Natural killer cell treated with Interleukin-12 subunit alpha and Interleukin-12 subunit beta and Interleukin-15 and Interleukin-18, amount 100 ng/mL, for 72 hours (primary cell): ENCODE measurements at regions not wholly inside any gene's neighbourhood (a gene's known extent, or its start where the extent isn't known, plus 50 kb on each side); places are given as distances from the start of the nearest gene placed in this dataset.
"Not testable (repeated sequence)": the region's sequence is repeated elsewhere in the genome, so short reads cannot be mapped to it uniquely, and the experiment has no call there.

Experiments
- ATAC-seq, 2 donors: fragments of 150-1000 bp; cut with Tn5 transposase in 1 of 2; sonication (Bioruptor Pico), chemical (Tn5 transposase) in 1 of 2; 2 replicates each; pipeline ENCODE4 v1.10.0; 2021
- DNase-seq: peaks from one replicate; pipeline ENCODE4 v3.0.0; 2022; ENCODE audit warnings: low spot score
- H3K27ac Mint-ChIP-seq, 2 donors: 1 replicate in 1 of 2; 2 replicates in 1 of 2; pipeline ENCODE4 v1.8.0; 2022; ENCODE audit warnings: mixed read lengths in 2 of 2, mild to moderate bottlenecking in 1 of 2, moderate library complexity in 1 of 2
- H3K27me3 Mint-ChIP-seq, 2 donors: 1 replicate in 1 of 2; 2 replicates in 1 of 2; pipeline ENCODE4 v1.8.0; 2022; ENCODE audit warnings: mixed read lengths in 2 of 2
- H3K36me3 Mint-ChIP-seq: one replicate; pipeline ENCODE4 v1.8.0; 2022; ENCODE audit warnings: mixed read lengths
- H3K4me1 Mint-ChIP-seq, 2 donors: 1 replicate in 1 of 2; 2 replicates in 1 of 2; pipeline ENCODE4 v1.8.0; 2022; ENCODE audit warnings: low read depth in 2 of 2, mixed read lengths in 2 of 2, mild to moderate bottlenecking in 1 of 2
- H3K4me3 Mint-ChIP-seq: one replicate; pipeline ENCODE4 v1.8.0; 2022; ENCODE audit warnings: mixed read lengths
- H3K9me3 Mint-ChIP-seq: 2 replicates; pipeline ENCODE4 v1.8.0; 2022; ENCODE audit warnings: mixed read lengths

DNA sequence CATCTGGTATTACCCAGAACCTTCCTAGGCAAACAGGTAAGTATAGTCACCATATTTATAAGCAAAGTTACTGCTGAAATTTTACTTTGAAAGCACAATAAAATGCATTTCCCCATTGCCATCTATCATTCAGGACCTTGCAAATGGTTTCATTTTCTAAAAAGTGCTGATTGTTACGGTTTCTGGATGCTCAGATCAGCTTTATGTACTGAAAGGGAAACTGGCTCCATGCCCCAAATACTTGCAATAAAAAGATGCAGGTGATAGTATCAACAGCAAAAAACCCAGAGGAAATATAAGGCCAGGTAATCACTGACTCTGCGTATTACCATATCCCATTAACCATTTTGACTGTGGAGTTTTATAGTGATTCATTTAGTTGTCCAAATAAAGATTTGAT lies 1150.7 kb upstream of the CRIM1 start:
- Mint-ChIP-seq H3K4me1 (no peaks in the 10 kb centered on the region), H3K27me3 (no peaks in the 10 kb centered on the region), H3K9me3 (peaks cover 24% of the 10 kb centered on the region), H3K36me3 (no peaks in the 10 kb centered on the region), H3K4me3 (no peak overlapping the region), H3K27ac (no peak overlapping the region)
- DNase-seq (no peak), ATAC-seq (no peak)

DNA sequence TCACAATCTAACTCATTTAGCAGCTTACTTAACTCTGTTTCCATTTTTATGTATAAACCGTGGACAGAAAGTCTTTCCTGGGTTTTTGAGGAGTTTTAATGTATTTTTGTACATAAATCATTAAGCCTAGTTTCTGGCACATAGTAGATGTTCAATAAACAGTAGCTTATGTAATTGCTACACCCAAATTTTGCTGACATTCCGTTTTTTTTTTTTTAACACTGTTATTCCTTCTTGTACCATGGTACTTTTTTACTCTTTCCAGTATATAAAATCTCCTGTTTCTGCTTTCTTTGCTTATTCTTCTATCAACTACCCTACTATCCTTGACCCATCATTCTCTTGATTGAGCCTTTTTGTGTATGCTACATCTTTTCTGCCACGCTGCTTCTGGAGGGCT lies 1151.3 kb upstream of the CRIM1 start:
- Mint-ChIP-seq H3K9me3 (peaks cover 27% of the 10 kb centered on the region), H3K36me3 (peaks cover 5% of the 10 kb centered on the region), H3K27ac (no peak overlapping the region), H3K4me3 (no peak overlapping the region), H3K27me3 (no peaks in the 10 kb centered on the region), H3K4me1 (no peaks in the 10 kb centered on the region)
- ATAC-seq, result no peak
- DNase-seq, result no peak

DNA sequence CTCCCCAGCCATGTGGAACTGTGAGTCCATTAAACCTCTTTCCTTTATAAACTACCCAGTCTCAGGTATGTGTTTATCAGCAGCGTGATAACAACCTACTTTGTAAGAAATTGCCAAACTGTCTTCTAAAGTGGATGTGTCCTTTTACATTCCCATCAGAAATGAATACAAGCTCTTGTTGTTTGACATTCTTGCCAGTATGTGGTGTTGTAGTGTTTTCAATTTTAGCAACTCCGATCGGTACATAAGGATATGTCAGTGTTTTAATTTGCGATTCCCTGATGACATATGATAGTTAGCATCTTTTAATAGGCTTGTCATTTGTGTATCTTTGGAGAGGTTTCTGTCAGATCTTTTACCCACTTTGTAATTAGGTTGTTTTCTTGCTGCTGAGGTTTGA lies 1156.3 kb upstream of the CRIM1 start:
- Mint-ChIP-seq H3K4me1 (no peaks in the 10 kb centered on the region), H3K27me3 (no peaks in the 10 kb centered on the region), H3K27ac (no peak overlapping the region), H3K4me3 (no peak overlapping the region), H3K36me3 (peaks cover 7% of the 10 kb centered on the region), H3K9me3 (peaks cover 26% of the 10 kb centered on the region)
- no peak for DNase-seq
- no peak for ATAC-seq

DNA sequence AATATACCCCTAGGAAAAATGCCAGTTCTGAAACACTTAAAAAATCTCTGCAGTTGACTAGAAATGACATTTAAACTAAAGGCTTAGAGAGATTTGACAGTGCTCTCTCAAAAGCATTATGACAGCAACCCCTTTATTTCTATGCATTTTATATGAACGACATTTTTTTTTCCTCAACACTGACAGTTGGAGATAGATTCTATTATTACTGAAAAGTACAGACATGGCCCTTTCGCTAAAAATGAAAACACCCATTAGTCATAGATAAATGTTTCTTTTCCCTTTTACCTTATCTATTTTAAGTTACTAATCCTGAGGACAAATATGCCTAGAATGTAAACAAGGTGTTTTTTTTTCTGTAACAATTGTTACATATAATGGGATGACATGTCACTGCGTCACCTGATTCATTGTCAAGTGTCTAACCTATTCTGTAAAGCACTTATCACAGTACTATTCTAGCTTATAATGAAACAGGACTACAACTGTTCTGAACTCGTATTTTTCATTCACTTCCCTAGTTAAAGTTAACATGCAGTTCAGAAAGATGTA lies 1169.6 kb upstream of the CRIM1 start:
- no peaks in the 10 kb centered on the region for H3K27me3 Mint-ChIP-seq
- no peak overlapping the region for H3K4me3 Mint-ChIP-seq
- H3K36me3 Mint-ChIP-seq, result no peaks in the 10 kb centered on the region
- H3K4me1 Mint-ChIP-seq, result no peaks in the 10 kb centered on the region
- H3K9me3 Mint-ChIP-seq, result peaks cover 6% of the 10 kb centered on the region
- no peak for DNase-seq
- H3K27ac Mint-ChIP-seq, result no peak overlapping the region
- ATAC-seq, result no peak

DNA sequence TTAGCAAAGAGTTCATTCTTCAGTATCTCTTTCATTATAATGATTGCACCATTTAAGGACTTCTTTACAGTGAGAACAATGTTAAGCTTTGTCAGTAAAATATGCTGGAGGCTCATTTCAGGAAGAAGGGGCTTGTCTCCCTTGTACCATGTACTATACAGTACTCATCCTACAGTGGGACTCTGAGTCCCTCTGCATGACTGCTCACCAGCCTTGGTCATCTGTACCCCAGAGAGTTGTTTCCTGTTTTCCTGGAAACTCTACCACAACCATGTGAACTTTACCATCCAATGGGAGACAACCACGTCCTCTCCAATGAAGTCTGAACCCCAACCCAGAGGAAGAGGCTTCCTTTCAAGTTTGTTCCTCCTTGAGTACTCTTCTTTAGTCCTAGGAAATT lies 1171.1 kb upstream of the CRIM1 start:
- Mint-ChIP-seq H3K27me3 (no peaks in the 10 kb centered on the region), H3K4me1 (no peaks in the 10 kb centered on the region), H3K4me3 (no peak overlapping the region), H3K9me3 (peaks cover 6% of the 10 kb centered on the region), H3K27ac (no peak overlapping the region), H3K36me3 (no peaks in the 10 kb centered on the region)
- no peak for ATAC-seq
- no peak for DNase-seq

DNA sequence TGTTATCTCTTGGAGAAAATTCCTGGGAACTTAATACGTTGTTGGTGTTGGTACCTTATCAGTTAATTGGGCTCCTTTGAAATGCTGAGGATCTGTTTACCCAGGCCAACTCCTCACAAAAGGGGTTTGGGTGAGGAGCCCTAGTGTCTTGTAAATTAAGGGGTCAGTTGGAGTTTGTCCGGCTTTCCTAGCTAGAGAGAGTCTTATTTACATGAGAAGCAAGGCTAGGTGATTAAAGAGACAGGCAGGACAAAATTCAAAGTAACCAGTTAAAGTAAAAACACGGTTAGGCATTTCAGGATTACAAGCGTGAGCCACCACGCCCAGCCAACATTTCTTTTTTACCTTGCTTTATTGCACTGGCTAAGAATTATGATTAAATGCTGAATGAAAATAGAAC lies 1178.9 kb upstream of the CRIM1 start:
- not testable (repeated sequence) for H3K27me3 Mint-ChIP-seq, H3K27ac Mint-ChIP-seq, DNase-seq, H3K4me1 Mint-ChIP-seq, H3K9me3 Mint-ChIP-seq, H3K4me3 Mint-ChIP-seq, ATAC-seq, H3K36me3 Mint-ChIP-seq

DNA sequence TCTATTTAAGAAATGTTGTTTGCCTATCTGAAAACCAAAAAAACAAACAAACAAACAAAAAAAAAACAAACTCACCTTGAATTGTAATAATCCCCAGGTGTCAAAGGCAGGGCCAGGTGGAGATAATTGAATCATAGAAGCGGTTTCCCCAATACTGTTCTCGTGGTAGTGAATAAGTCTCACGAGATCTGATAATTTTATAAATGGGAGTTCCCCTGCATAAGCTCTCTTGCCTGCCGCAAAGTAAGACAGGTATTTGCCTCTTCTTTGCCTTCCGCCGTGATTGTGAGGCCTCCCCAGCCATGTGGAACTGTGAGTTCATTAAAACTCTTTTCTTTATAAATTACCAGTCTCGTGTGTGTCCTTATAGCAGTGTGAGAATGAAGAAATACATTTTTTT lies 1180.7 kb upstream of the CRIM1 start:
- no peak overlapping the region for H3K27ac Mint-ChIP-seq
- H3K4me3 Mint-ChIP-seq, result no peak overlapping the region
- no peaks in the 10 kb centered on the region for H3K27me3 Mint-ChIP-seq
- H3K36me3 Mint-ChIP-seq, result no peaks in the 10 kb centered on the region
- H3K9me3 Mint-ChIP-seq, result peaks cover 4% of the 10 kb centered on the region
- DNase-seq (no peak), ATAC-seq (no peak)
- no peaks in the 10 kb centered on the region for H3K4me1 Mint-ChIP-seq

DNA sequence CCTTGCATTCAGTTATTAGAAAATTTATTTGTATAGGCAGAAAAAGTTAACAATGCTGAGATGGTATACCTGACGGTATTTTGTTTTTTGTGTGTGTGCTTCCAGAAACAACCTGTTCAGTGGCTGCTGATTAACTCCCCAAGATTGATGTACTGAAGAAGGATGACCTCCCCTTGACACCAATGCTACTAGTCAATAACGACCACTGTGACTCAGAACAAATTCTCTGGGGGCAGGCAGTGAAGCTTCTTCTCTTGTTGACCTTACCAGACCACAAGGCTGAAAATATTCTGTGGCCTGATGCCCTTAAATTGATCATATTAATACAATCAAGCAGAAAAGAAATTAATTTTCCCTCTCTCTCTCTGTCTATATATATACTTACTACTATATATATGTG lies 1182.9 kb upstream of the CRIM1 start:
- H3K4me1 Mint-ChIP-seq, result no peaks in the 10 kb centered on the region
- H3K27ac Mint-ChIP-seq, result no peak overlapping the region
- no peak overlapping the region for H3K4me3 Mint-ChIP-seq
- DNase-seq (no peak), ATAC-seq (no peak)
- H3K9me3 Mint-ChIP-seq, result no peaks in the 10 kb centered on the region
- no peaks in the 10 kb centered on the region for H3K27me3 Mint-ChIP-seq
- no peaks in the 10 kb centered on the region for H3K36me3 Mint-ChIP-seq

DNA sequence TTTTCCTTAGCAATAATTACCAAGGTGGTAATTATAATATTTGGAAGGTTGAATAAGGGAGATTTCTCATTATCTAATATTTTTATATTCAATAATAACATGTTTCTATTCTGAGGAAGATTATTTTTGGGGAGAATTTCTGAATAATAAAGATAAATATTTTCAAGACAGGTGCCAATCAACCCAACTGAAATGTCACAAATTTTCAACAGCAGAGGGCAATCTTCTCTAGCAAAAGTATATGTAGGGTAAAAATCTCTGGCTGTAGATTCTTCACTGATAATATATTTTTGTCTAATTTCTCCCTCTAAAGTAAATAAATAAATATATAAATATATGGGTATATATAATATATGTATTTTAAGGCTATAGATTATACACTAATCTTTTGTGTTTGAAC lies 1187.2 kb upstream of the CRIM1 start:
- H3K27me3 Mint-ChIP-seq, result no peaks in the 10 kb centered on the region

DNA sequence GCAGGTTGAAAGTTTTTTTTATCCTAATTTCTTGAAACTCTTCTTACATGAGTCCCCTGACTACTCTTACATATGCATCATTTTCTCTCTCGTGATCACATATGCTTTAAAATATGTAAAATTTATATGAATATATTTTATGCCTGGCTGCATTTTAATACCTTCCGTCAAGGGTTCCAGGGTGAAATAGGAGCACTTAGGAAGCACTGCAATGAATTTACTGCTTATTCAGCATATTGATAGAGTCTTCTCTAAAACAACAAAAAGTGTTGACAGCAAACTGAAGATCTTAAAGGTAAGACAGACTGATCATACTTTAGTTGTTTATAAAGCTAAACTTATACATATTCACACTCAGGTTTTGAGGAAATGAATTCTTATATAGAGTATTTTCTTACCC lies 1191.6 kb upstream of the CRIM1 start:
- H3K9me3 Mint-ChIP-seq, result peaks cover 10% of the 10 kb centered on the region
- peaks cover 4% of the 10 kb centered on the region for H3K36me3 Mint-ChIP-seq
- H3K27ac Mint-ChIP-seq, result no peak overlapping the region
- H3K4me3 Mint-ChIP-seq, result no peak overlapping the region
- no peaks in the 10 kb centered on the region for H3K4me1 Mint-ChIP-seq
- ATAC-seq (no peak), DNase-seq (no peak)
- H3K27me3 Mint-ChIP-seq, result no peaks in the 10 kb centered on the region

More for the DNA sequence above, 1187.2 kb upstream of the CRIM1 start:
- Mint-ChIP-seq H3K36me3 (no peaks in the 10 kb centered on the region), H3K9me3 (peaks cover 4% of the 10 kb centered on the region), H3K27ac (no peak overlapping the region), H3K4me1 (no peaks in the 10 kb centered on the region), H3K4me3 (no peak overlapping the region)
- ATAC-seq, result no peak
- DNase-seq, result no peak

DNA sequence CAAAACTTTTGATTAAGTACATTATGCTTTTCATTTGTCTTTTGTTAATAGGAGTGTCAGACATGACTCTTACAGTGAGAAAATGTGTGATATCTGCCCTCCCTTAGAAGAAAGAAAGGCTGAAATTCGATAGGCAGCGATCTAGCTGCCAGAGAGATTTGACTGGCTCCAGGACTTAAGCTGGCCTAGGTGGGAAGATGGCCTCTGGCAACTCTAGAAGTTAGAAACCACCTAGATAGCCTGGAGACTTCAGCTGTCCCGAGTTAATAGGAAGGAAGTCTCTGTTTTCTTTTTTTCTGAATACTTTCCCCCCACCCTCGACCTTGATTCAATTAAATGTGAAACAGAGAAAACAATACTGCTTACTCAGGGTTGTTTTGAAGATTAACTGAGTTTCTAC lies 1194.7 kb upstream of the CRIM1 start:
- DNase-seq (no peak), ATAC-seq (no peak)
- Mint-ChIP-seq H3K4me3 (no peak overlapping the region), H3K27ac (no peak overlapping the region), H3K36me3 (peaks cover 4% of the 10 kb centered on the region), H3K9me3 (peaks cover 18% of the 10 kb centered on the region), H3K27me3 (no peaks in the 10 kb centered on the region), H3K4me1 (no peaks in the 10 kb centered on the region)

DNA sequence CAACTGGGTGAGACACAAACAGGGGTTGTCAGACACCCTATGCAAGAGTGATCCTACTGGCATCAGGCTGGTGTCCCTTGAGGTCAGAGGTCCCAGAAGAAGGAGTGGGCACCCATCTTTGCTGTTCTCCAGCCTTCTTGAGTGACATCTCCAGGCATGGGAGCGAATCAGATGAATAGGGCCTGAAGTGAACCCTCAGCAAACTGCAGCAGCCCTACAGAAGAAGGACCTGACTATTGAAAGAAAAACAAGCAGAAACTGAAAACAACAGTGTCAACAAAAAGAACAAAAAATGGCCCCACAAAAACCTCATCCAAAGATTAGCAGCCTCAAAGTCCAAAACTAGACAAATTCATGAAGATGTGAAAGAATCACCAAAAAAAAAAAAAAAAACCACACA lies 1229.7 kb upstream of the CRIM1 start:
- no peaks in the 10 kb centered on the region for H3K27me3 Mint-ChIP-seq
- no peak overlapping the region for H3K4me3 Mint-ChIP-seq
- no peaks in the 10 kb centered on the region for H3K4me1 Mint-ChIP-seq
- DNase-seq (no peak), ATAC-seq (no peak)
- H3K36me3 Mint-ChIP-seq, result peaks cover 7% of the 10 kb centered on the region
- peaks cover 26% of the 10 kb centered on the region for H3K9me3 Mint-ChIP-seq
- H3K27ac Mint-ChIP-seq, result no peak overlapping the region

DNA sequence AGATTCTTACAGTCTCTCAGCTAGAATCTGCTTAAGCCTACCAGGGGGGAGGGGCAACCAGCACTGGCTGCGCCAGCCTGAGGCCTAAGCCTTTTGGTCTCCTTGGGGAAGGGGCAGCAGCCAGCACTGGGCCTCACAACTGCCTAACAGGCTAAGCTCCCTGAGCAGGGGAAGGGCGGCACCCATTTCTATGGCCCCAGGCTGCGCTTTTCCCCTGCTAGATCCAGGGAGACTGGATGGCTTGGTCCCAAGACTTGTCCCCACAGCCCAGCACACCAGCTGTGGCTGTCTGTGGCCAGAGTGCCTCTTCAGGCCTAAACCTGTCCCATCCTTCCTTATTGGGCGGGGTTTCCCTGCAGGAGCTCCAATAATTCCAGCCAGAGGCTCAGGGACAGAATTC lies 1230.3 kb upstream of the CRIM1 start:
- Mint-ChIP-seq H3K27ac (no peak overlapping the region), H3K36me3 (peaks cover 7% of the 10 kb centered on the region), H3K4me3 (no peak overlapping the region), H3K4me1 (no peaks in the 10 kb centered on the region), H3K9me3 (peaks cover 26% of the 10 kb centered on the region), H3K27me3 (no peaks in the 10 kb centered on the region)
- no peak for DNase-seq
- no peak for ATAC-seq

DNA sequence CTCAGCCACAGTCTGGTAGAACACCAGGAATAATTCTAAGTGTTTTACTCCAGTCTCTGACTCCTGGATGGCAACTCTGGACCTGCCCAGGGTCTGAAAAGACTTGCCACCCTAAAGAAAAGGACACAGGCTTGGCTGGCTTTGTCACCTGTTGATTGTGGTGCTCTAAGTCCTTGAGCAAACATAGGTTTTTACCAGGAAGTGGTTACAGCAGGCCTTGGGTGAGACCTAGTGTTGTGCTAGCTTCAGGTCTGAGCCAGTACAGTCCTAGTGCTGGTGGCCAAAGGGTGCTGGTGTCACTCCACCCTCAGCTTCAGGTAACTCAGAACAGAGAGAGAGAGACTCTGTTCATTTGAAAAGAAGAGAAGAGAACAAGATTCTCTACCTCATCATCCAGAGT lies 1239.4 kb upstream of the CRIM1 start:
- H3K36me3 Mint-ChIP-seq, result no peaks in the 10 kb centered on the region
- H3K4me3 Mint-ChIP-seq, result no peak overlapping the region
- no peaks in the 10 kb centered on the region for H3K27me3 Mint-ChIP-seq
- no peaks in the 10 kb centered on the region for H3K4me1 Mint-ChIP-seq
- no peak for DNase-seq
- H3K27ac Mint-ChIP-seq, result no peak overlapping the region
- ATAC-seq, result no peak
- H3K9me3 Mint-ChIP-seq, result peaks cover 5% of the 10 kb centered on the region

DNA sequence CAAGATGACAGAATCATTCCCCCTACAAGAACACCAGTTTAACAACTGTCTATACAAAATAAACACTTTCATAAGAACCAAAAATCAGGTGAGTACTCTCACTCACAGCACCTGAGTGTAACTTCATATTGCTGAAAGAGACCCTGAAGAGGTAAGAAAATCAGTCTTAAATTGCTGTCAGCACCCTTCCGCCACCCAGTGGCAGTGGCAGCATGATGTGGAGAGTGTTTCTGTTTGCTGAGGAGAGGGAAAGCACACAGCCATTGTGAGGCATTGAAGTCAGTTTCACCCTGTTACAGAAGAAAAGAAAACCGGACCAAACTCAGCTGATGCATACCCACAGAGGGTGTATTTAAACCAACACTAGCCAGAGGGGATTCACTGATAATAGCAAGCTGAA lies 1240.8 kb upstream of the CRIM1 start:
- DNase-seq (no peak), ATAC-seq (no peak)
- H3K36me3 Mint-ChIP-seq, result no peaks in the 10 kb centered on the region
- H3K4me1 Mint-ChIP-seq, result no peaks in the 10 kb centered on the region
- no peak overlapping the region for H3K27ac Mint-ChIP-seq
- peaks cover 9% of the 10 kb centered on the region for H3K9me3 Mint-ChIP-seq
- no peak overlapping the region for H3K4me3 Mint-ChIP-seq
- H3K27me3 Mint-ChIP-seq, result no peaks in the 10 kb centered on the region
